Ectodermal cell (in vitro differentiated cells): ENCODE measurements at regions not wholly inside any gene's neighbourhood (a gene's known extent, or its start where the extent isn't known, plus 50 kb on each side); places are given as distances from the start of the nearest gene placed in this dataset.

Source experiments
- H3K27ac ChIP-seq: 2 replicates; pipeline ENCODE4 v1.7.0; 2013; ENCODE audit warnings: mild to moderate bottlenecking, low read depth, low read length; ENCODE audit not compliant: insufficient read depth, poor library complexity, severe bottlenecking
- H3K27me3 ChIP-seq: 2 replicates; pipeline ENCODE4 v1.7.0; 2013; ENCODE audit warnings: mild to moderate bottlenecking, low read length; ENCODE audit not compliant: insufficient read depth, control insufficient read depth, poor library complexity, severe bottlenecking
- H3K36me3 ChIP-seq: one replicate; pipeline ENCODE4 v1.7.0; 2013; ENCODE audit warnings: low read length; ENCODE audit not compliant: control insufficient read depth, insufficient read depth
- H3K4me1 ChIP-seq: one replicate; pipeline ENCODE4 v1.7.0; 2013; ENCODE audit warnings: low read length; ENCODE audit not compliant: control insufficient read depth, insufficient read depth
- H3K4me3 ChIP-seq: 2 replicates; pipeline ENCODE4 v1.7.0; 2013; ENCODE audit warnings: low read depth, low read length, control low read depth; ENCODE audit not compliant: insufficient read depth
- H3K9me3 ChIP-seq: 2 replicates; pipeline ENCODE4 v1.7.0; 2013; ENCODE audit warnings: mild to moderate bottlenecking, low read length, moderate library complexity; ENCODE audit not compliant: control insufficient read depth
- WGBS, 2 experiments: methylation state at CpG; one replicate each; pipeline ENCODE4 v1.1.7; 2013; ENCODE audit warnings: missing lambda C conversion rate in 2 of 2; 5-methylcytosine and 5-hydroxymethylcytosine counted together

DNA sequence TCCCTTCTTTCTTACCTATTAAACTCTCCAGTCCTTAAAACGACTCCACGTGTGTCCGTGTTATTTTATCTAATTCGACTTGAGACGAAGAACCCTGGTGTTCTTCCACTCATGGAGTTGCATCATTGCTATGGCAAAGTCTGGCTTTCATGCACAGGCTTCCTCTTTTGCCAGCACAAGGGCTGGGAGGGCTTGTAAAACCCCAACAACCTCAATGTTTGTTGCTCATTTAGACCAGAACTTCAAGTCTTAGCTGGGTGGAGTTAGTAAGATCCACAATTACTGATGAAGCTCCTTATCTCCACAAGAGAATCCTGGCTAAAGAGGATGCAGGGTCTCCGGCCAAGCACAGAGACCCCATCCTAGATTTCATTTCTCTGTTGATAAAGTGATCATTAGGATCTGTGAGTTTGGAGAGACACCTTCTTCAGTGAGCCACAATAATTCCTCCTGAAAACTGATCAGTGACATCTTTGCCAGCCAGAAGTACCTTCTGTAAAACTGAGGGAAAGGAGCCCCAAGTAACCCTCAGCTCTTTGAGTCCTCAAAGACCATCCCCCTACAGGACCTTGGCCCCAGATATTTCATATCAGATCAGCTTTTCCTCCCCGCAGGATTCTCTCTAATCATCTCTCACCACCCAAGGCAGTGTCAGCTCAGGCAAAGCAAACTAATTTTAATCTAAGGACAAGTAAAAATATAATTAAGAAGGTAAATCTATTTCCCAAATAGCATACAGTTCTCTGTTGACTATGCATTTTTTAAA, 514.6 kb downstream of the FUT8 start:
- no peak overlapping the region for H3K27ac ChIP-seq
- WGBS, 2 experiments = 91% methylated on average over 6 to 7 of the region's 7 CpGs
- no peaks in the 10 kb centered on the region for H3K9me3 ChIP-seq
- no peaks in the 10 kb centered on the region for H3K27me3 ChIP-seq
- peaks cover 7% of the 10 kb centered on the region for H3K4me1 ChIP-seq
- H3K4me3 ChIP-seq = no peak overlapping the region
- no peaks in the 10 kb centered on the region for H3K36me3 ChIP-seq

DNA sequence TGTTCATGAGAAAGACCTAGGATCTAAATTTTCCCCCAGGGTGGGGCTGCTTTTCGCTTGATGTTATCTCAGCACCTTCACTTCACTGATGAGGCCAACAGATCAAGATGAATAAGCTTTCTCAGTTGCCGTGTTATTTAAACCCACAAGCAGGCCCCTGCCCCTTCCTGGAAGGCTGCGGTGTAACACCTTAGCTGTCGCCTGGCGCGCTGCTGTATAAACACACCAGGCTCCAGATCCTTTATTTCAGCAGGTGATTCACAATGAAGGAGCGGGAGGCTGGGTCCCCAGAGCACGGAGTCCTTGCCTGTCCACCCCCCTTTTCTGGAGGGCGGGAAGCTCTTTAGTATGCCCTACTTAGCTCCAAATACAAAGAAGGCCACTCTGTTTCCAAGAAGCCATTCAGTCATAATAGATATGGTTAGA, 515.4 kb downstream of the FUT8 start:
- H3K4me3 ChIP-seq = no peak overlapping the region
- no peaks in the 10 kb centered on the region for H3K36me3 ChIP-seq
- H3K4me1 ChIP-seq = peaks cover 7% of the 10 kb centered on the region
- no peak overlapping the region for H3K27ac ChIP-seq
- no peaks in the 10 kb centered on the region for H3K27me3 ChIP-seq
- H3K9me3 ChIP-seq = no peaks in the 10 kb centered on the region
- WGBS, 2 experiments = 77 to 79% methylated on average over 8 to 9 of the region's 9 CpGs

DNA sequence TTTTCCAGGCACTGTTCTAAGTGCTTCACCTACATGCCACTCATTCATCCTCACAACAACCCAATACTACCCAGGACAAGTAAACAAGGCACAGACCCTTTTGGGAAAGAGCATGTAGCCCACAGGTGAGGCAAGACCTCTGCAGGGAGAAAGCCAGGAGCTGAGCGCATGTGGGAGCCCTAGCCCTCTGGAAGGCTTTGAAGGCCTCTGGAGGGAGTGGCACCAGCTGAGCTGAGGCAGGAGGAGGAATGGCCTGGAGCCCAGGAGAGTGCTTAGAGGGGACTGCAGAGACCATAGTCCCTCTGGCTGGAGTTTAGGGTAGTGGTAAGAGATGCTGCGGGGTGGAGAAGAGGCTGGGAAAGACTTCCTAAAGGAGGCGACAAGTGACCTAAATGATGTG, 516.5 kb downstream of the FUT8 start:
- WGBS, 2 experiments = 97% methylated on average over 3 of the region's 3 CpGs
- no peaks in the 10 kb centered on the region for H3K36me3 ChIP-seq
- no peaks in the 10 kb centered on the region for H3K27me3 ChIP-seq
- no peak overlapping the region for H3K4me3 ChIP-seq
- no peaks in the 10 kb centered on the region for H3K9me3 ChIP-seq
- no peak overlapping the region for H3K27ac ChIP-seq
- H3K4me1 ChIP-seq = peaks cover 7% of the 10 kb centered on the region

DNA sequence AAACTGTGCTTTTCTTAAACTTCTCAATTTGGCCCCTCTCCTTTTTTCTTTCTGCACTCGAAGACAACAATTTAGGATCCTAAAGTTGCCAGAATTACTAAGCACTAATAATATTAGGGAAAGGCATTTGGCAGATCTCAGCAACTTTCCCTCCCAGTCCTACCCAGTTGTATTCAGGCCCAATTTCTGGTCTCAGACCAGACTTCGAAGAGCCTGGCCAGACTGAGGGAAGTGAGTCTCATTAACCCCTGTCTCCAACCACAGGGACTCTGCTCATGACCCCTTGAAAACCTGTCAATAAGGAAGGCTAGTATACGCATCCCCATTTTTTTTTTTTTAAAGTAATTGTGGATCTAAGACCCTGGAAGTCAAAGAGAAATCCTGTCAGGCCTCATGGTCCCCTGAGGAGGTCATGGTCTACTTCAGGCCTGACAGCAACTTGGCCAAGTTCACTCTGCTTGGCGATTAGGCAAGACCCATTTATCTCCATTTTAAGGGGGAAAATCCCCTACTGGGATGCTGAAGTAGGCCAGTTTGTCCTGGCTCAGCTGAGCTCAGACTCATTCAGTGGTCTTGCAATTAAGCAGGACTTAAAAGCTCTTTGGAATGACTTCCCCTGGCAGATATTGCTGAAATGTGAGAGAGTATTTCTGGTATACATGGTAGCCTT, 521.0 kb downstream of the FUT8 start:
- WGBS, 2 experiments = 91 to 94% methylated on average over 4 of the region's 4 CpGs
- Histone ChIP-seq H3K27ac (no peak overlapping the region), H3K36me3 (no peaks in the 10 kb centered on the region), H3K27me3 (no peaks in the 10 kb centered on the region), H3K4me3 (no peak overlapping the region), H3K4me1 (no peaks in the 10 kb centered on the region), H3K9me3 (no peaks in the 10 kb centered on the region)

DNA sequence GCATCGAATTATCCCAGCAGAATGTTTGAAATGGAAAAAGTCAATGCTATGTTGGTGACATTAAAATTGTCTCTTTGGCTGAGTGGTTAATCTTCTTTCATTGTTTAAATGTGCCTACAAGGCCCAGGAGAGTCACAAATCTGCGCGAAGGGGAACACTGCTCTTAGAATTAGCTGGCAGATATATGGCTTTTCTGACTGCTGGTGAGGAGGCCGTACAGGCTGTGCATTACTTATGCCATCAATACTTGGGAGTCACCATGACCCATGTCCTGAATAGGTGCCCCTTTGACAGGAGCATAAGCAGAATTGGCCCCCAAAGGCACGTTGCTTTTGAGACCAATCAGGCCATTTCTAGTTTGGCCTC, 521.5 kb downstream of the FUT8 start:
- Histone ChIP-seq H3K4me3 (no peak overlapping the region), H3K4me1 (no peaks in the 10 kb centered on the region), H3K9me3 (no peaks in the 10 kb centered on the region), H3K36me3 (no peaks in the 10 kb centered on the region), H3K27me3 (no peaks in the 10 kb centered on the region), H3K27ac (no peak overlapping the region)
- WGBS, 2 experiments = 93 to 96% methylated on average over 5 of the region's 5 CpGs

- H3K27me3 ChIP-seq = no peaks in the 10 kb centered on the region
- no peaks in the 10 kb centered on the region for H3K9me3 ChIP-seq
- WGBS, 2 experiments = 90 to 92% methylated on average over 3 of the region's 3 CpGs
- no peak overlapping the region for H3K27ac ChIP-seq
- H3K4me3 ChIP-seq = no peak overlapping the region
- no peaks in the 10 kb centered on the region for H3K4me1 ChIP-seq
- H3K36me3 ChIP-seq = no peaks in the 10 kb centered on the region
Measured at GRCh38 chr14:65936342-65936975, 523.9 kb downstream of the FUT8 start.

DNA sequence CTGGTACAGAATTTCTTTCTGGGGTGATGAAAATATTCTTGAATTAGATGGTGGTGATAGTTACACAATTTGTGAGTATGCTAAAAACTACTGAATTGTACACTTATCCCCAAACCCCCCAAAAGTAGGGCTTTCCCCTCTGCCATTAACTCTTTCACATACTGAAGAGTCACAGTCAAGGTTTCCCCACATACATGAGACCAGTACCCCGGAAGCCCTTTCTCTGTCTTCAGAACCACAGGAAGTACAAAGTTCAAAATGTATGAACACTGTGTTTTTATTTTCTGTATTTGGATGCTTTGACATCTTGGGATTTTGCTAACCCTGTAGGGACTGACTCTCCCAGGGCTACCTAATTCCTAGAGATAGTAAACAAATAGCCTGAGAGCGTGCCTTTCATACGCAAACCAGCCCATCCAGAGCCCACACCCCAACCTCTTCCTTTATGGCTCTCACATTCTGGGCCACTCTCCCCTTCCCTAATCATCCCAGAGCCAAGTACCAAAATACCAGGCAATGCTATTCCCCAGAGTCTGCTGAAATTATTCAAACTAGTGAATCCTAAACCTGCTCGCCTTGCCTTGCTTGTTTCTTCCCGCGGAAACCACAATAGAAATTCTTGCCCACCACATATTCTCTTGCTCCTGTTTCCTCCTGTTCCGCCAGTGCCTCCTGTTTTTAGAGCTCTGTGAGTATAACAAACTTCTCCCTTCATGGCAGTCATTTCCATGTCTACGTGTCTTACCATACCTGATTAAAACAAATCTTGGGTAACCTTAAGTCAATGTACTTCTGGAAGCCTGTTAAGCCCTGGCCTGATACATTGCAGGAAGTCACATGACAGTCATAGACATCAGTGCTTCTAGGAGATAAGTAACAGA, 524.8 kb downstream of the FUT8 start:
- H3K27me3 ChIP-seq = no peaks in the 10 kb centered on the region
- no peak overlapping the region for H3K27ac ChIP-seq
- 89% methylated on average over 8 of the region's 8 CpGs for WGBS, 2 experiments
- no peaks in the 10 kb centered on the region for H3K36me3 ChIP-seq
- H3K4me3 ChIP-seq = no peak overlapping the region
- H3K9me3 ChIP-seq = no peaks in the 10 kb centered on the region
- H3K4me1 ChIP-seq = no peaks in the 10 kb centered on the region

GRCh38 chr14:65937960-65938316, 525.4 kb downstream of the FUT8 start:
- no peaks in the 10 kb centered on the region for H3K27me3 ChIP-seq
- no peaks in the 10 kb centered on the region for H3K4me1 ChIP-seq
- H3K27ac ChIP-seq = no peak overlapping the region
- H3K4me3 ChIP-seq = no peak overlapping the region
- no peaks in the 10 kb centered on the region for H3K9me3 ChIP-seq
- no peaks in the 10 kb centered on the region for H3K36me3 ChIP-seq

DNA sequence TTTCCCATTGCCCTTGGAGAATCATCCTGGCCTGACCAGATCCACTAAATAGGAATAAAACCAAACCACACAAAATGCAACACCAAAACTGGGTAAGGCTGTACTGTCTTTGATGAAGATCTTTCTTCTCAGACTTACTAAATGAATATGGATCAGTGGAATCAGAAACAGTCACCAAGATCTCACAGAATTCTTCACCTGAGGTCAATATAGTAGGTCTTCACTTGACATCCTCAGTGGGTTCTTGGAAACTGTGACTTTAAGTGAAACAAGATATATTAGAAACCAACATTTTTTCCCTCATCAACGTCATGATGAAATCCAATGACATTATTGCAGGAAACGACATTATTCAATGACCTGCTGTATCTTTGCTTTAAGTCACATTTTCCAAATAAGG, 526.2 kb downstream of the FUT8 start:
- no peaks in the 10 kb centered on the region for H3K36me3 ChIP-seq
- H3K27me3 ChIP-seq = no peaks in the 10 kb centered on the region
- no peaks in the 10 kb centered on the region for H3K4me1 ChIP-seq
- H3K27ac ChIP-seq = no peak overlapping the region
- no peaks in the 10 kb centered on the region for H3K9me3 ChIP-seq
- no peak overlapping the region for H3K4me3 ChIP-seq
- 88 to 97% methylated on average over 2 of the region's 2 CpGs for WGBS, 2 experiments

- H3K4me3 ChIP-seq = no peak overlapping the region
- H3K27ac ChIP-seq = no peak overlapping the region
- 100% methylated on average over 1 of the region's 1 CpG; no CpG with 5 or more reads in 1 of the 2 experiments for WGBS, 2 experiments
- H3K36me3 ChIP-seq = no peaks in the 10 kb centered on the region
- no peaks in the 10 kb centered on the region for H3K27me3 ChIP-seq
- no peaks in the 10 kb centered on the region for H3K4me1 ChIP-seq
- no peaks in the 10 kb centered on the region for H3K9me3 ChIP-seq
Measured at GRCh38 chr14:65939184-65939583, 526.7 kb downstream of the FUT8 start.
